NCI-H1048 (cell line): ENCODE measurements at regions not wholly inside any gene's neighbourhood (a gene's known extent, or its start where the extent isn't known, plus 50 kb on each side); places are given as distances from the start of the nearest gene placed in this dataset.

Source experiments
- DNase-seq: peaks from one replicate; lab custom pipeline; 2025; lab: John Stamatoyannopoulos, UW

- DNase-seq: no peak
Observed at GRCh38 chr2:2871480-2872308, 505.9 kb downstream of the EIPR1 start.

GRCh38 chr2:2870106-2870505 is 507.5 kb downstream of the EIPR1 start:
- DNase-seq: no peak

DNA sequence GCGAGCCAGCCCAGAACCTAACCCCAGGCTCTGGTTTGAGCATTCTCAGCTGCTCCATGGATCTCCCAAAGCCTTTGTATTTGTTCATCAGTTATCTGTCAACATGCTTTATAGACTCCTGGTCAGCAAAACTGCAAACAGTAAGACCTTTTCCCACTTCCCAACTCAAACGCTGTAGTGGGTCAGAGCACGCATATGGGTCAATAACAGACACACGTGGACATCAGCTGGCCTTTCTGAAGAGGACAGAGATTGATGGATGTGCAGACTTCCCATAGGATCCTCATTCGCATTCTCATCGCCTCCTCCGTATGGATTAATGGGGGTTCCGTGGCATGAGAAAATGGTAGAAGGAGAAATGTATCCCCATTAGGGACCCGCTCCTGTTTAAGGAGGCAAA is 508.1 kb downstream of the EIPR1 start:
- DNase-seq: no peak

DNA sequence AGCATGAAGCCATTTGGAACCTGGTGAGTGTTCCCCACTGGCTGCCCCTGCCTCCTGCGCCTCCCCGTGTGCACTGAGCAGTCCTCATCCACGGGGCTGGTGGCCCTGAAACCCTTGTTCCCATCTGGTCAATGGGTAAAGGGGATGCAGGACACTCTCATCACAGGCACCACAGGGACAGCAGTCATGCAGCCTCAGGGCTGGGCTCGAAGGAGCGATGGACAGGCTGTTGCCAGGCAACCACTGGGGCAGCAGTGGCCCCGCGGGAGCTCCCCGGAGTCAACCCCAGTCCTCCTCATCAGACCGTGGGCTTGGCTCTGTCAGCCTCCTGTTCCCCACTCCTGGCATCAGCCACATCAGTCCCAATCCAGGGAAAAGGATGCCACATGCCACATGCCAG is 509.5 kb downstream of the EIPR1 start:
- no peak for DNase-seq

GRCh38 chr2:2867397-2867979 is 510.1 kb downstream of the EIPR1 start:
- DNase-seq: no peak

DNA sequence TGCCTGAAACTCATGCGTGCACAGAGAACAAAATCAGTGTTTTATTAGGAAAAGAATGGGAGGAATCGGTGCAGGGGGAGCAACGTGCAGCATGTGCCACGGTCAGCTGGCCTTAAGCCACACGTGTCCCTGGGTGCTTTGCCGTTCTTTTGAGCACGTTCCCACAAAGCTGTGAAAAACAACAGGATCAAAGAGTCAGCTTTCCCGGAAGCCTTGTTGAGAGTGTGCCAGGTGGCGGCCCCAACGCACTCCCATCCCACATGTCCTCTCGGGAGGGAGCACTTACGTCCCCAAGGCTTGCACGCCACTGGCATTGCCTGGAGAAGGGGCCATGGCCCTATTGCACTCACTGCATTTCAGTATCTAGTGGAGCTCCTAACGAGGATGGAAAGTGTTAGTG is 511.2 kb downstream of the EIPR1 start:
- DNase-seq: no peak

DNA sequence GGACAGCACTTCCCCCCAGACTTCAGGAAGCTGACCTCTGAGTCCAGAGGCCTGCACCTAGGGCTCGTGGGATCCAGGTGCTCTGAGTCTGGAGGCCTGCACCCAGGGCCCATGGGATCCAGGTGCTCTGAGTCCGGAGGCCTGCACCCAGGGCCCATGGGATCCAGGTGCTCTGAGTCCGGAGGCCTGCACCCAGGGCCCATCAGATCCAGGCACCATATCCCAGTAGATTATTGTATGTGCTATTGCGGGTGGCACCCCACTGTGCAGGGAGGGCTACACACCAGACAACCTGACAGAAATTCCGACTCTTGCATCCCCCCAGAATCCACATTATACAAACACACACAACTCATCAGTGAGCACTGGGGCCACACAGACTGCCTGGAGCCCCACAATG is 515.2 kb downstream of the EIPR1 start:
- DNase-seq: no peak

DNA sequence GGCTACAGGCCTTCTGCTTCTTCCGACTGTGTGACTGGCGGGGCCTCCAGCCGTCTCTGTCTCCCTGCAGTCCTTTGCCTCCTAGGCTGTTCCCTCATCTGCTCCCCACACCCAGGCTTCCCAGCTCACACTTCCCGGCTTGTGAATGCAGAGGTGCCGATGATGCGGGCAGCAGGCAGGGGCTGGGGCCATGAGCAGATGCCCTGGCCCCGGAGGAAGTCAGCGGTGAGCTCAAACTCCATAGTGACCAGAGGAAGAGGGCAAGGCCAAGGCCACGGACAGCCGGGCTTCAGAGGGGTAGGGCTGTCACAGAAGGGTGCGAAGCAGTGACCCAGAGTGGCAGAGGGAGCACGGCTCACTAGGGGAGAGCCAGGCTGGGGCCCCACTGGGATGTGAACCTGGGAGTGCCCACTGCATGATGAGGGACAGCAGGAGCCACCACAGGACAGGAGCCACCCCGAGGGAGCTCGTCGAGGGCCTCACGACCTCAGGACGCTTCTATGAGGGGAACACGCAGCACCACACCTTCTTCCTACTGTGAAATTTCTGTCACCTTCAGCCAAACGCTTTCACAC is 515.9 kb downstream of the EIPR1 start:
- DNase-seq: no peak

- DNase-seq: no peak
Observed at GRCh38 chr2:2860589-2861300, 516.9 kb downstream of the EIPR1 start.

DNA sequence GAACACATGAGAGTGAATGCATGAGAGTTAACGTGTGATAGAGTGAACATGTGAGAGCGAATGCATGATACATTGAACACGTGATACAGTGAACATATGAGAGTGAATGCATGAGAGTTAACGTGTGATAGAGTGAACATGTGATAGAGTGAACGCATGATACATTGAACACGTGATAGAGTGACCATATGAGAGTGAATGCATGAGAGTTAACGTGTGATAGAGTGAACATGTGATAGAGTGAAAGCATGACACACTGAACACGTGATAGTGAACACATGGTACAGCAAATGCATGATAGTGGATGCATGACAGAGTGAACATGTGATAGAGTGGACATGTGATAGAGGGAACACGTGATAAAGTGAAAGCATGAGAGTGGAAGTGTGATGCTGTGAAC is 517.9 kb downstream of the EIPR1 start:
- no peak for DNase-seq

GRCh38 chr2:2859164-2859563 is 518.5 kb downstream of the EIPR1 start:
- DNase-seq: no peak

DNA sequence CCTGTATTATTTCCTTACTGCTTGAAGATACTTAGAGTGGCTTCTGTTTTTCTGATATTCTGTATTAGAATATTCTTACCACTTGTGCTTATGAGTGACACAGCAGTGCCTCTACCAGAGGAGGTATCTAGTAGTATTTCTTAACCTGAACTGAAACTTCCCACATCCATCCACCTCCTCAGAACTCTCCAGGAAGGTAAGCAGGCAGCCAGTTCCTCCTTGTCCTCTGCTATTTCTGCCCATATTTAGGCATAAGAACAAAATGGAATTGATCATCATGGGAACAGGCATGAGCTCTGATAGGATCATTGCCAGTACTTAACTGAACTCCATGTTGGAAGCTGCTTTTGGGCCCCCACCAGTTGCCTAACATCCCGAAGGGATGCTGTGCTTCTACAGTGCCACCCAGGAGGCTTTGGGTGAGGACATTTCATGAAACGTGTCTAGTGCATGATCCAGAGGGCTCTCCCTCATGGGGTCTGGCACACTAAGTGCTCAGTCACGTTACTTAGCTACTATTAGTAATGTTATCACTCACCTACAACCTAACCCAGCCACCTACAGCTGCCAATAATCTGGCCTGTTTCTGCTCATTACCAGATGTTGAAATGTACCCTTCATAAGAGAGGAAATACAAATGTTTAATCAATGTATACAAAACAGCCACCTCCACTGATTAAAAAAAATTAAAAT is 520.7 kb downstream of the EIPR1 start:
- DNase-seq: no peak

DNA sequence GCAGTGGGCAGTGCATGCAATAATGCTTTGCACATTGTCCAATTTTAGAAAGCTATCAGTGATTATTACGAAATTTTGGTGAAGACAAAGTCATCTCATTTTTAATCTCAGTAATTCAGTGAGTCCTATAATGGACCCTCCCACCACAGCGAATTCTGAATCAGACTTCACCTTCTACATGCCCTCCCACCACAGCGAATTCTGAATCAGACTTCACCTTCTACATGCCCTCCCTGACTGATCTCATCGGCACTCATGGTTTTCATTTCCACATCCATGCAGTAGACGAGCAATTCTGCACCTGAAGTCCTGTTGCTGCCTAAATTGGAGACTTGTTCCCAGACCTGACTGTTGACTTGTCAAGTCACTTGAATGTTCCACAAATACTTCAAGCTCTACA is 522.3 kb downstream of the EIPR1 start:
- no peak for DNase-seq

DNA sequence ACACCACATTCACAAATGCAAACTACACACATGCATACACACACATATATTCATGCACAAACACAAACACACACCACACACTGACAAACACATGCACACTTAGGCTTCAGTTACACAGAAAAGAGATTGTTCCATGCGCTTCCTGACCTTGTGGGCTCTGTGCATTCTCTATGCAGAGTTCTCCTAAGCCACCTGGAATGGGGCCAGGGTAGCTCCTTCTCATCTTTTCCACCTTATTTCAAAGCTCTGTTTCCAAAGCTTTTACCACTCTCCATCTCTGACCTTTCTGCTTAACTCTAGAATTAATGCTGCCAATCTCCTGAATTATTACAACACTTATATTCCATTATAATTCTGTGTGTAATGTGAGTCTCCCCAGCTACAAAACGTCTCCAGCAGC is 522.3 kb upstream of the MYT1L start:
- no peak for DNase-seq

DNA sequence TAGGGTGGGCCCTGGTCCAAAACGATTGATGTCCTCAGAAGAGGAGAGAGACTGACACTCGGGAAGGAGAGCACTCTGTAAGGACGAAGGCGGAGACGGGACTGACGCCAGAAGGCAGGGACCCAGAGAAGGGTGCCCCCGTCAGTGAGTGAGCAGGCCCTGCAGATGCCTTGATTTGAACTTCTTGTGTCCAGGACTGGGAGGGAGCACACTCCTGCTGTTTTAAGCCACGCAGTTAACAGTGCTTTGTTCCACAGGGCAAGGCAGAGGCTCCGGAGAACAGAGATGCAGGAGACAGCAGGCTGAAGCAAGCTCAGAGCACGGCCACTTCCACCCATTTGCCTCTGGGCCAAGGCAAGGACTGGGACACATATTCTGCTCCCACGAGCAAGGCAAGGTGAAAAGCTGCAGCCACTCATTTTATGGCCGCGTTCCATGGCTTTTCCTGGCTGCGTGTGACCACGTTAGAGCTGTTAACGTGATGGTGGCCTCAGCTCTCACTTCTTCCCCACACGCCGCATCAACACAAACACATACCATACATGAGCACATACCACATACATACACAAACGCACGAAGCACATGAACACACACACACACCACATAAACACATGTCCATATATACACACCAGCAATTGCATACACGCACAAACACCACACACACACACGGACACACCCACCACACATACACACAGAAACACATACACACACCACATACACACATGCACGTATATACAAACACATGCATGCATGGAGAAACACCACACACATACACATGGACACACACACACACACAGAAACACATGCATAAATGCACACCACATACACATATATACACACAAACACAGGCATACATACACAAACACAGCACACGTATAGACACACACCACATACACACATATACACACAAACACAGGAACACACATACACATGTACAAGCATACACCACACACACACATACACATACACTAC is 521.0 kb upstream of the MYT1L start:
- no peak for DNase-seq

GRCh38 chr2:2851316-2851715 is 520.2 kb upstream of the MYT1L start:
- DNase-seq: no peak

GRCh38 chr2:2850859-2851258 is 519.8 kb upstream of the MYT1L start:
- no peak for DNase-seq

DNA sequence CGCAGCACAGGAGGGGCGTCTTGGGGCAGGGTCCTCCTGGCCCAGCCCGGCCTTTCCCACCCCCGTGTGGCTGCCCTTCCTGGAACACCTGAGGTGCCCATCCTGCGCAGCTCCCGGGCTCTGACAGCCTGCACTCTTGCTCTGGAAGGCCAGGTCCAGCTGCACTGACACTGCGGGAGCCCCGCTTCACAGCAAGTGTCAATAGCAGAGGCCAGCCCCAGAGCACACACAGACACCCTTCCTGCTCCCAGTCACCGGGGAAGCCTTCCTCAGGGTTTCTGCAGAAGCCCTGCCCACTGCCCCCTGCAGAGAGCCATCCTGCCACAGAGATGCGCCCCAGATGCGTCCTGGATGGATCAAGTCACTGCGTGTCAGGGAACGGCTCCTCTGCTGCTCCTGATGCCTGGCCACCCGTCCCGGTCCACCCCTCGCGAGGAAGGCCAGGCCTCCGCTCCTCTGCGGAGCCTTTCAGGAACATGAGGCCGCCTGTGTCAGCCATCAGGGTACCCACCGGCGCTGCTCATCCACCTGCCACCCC is 519.2 kb upstream of the MYT1L start:
- no peak for DNase-seq

DNA sequence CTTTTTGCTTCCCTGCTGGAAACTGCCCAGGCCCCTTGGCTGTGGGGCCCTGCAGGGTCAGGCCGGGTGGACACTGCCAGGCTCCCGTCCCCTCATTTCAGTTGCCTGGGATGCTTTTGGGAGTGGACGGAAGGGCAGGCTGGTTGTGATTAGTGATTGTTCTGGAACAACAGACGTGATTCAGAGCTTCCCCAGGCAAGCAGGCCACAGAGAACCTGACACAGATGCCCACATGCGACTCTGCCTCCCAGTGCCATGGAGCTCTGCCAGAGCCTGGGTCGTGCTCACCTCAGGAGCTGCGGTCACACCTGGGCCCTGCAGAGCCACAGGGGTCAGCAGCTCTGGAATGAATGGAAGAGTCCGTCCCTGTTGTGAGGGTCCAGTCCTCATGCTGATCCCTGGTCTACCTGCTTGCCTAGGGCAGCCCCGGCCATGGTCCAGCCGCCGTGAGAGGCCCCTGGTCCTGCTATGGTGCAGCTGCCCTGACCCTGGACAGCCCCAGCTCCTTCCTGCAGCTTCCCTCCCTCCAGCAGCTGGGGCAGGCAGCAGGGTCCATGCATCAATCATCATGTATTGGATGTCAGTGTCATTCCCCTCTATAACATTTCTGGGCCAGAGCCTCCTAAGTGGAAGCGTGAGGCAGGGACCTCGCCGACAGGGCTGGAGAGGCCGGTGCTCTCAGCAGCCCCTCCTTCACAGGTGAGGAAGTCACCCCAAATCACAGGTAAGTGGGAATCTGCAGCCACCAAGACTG is 518.6 kb upstream of the MYT1L start:
- no peak for DNase-seq
